ENCODE measurements at regions not wholly inside any gene's neighbourhood (a gene's known extent, or its start where the extent isn't known, plus 50 kb on each side); places are given as distances from the start of the nearest gene placed in this dataset.
"Not testable (repeated sequence)": the region's sequence is repeated elsewhere in the genome, so short reads cannot be mapped to it uniquely, and the experiment has no call there.

- not testable (repeated sequence) for DNase-seq (ENCODE audit: low spot score, unreplicated experiment); H3K9me3 Mint-ChIP-seq (ENCODE audit: low read depth); H3K36me3 Mint-ChIP-seq (ENCODE audit: insufficient read depth); H3K4me3 Mint-ChIP-seq (ENCODE audit: low read depth); H3K27ac Mint-ChIP-seq; H3K4me1 Mint-ChIP-seq (ENCODE audit: low read depth); H3K27me3 Mint-ChIP-seq
Measured at GRCh38 chr14:106745016-106745767, 1218.8 kb downstream of the TMEM121 start.

GRCh38 chr14:106750089-106750488 is 1223.7 kb downstream of the TMEM121 start:
- H3K27ac Mint-ChIP-seq; DNase-seq (ENCODE audit: low spot score, unreplicated experiment); H3K27me3 Mint-ChIP-seq; H3K9me3 Mint-ChIP-seq (ENCODE audit: low read depth); H3K4me3 Mint-ChIP-seq (ENCODE audit: low read depth); H3K4me1 Mint-ChIP-seq (ENCODE audit: low read depth); H3K36me3 Mint-ChIP-seq (ENCODE audit: insufficient read depth): not testable (repeated sequence)

- H3K27me3 Mint-ChIP-seq; H3K27ac Mint-ChIP-seq; DNase-seq (ENCODE audit: low spot score, unreplicated experiment); H3K4me3 Mint-ChIP-seq (ENCODE audit: low read depth); H3K36me3 Mint-ChIP-seq (ENCODE audit: insufficient read depth); H3K4me1 Mint-ChIP-seq (ENCODE audit: low read depth); H3K9me3 Mint-ChIP-seq (ENCODE audit: low read depth): not testable (repeated sequence)
Measured at GRCh38 chr14:106753751-106754150, 1227.4 kb downstream of the TMEM121 start.

GRCh38 chr14:106757444-106757843 is 1231.1 kb downstream of the TMEM121 start:
- H3K27me3 Mint-ChIP-seq; DNase-seq (ENCODE audit: low spot score, unreplicated experiment); H3K9me3 Mint-ChIP-seq (ENCODE audit: low read depth); H3K4me1 Mint-ChIP-seq (ENCODE audit: low read depth); H3K27ac Mint-ChIP-seq; H3K36me3 Mint-ChIP-seq (ENCODE audit: insufficient read depth); H3K4me3 Mint-ChIP-seq (ENCODE audit: low read depth): not testable (repeated sequence)

- H3K4me3 Mint-ChIP-seq (ENCODE audit: low read depth); H3K27ac Mint-ChIP-seq; H3K27me3 Mint-ChIP-seq; H3K9me3 Mint-ChIP-seq (ENCODE audit: low read depth); DNase-seq (ENCODE audit: low spot score, unreplicated experiment); H3K4me1 Mint-ChIP-seq (ENCODE audit: low read depth); H3K36me3 Mint-ChIP-seq (ENCODE audit: insufficient read depth): not testable (repeated sequence)
Measured at GRCh38 chr14:106761886-106762816, 1235.8 kb downstream of the TMEM121 start.

GRCh38 chr14:106764968-106765369 is 1238.6 kb downstream of the TMEM121 start:
- not testable (repeated sequence) for H3K36me3 Mint-ChIP-seq (ENCODE audit: insufficient read depth); H3K4me3 Mint-ChIP-seq (ENCODE audit: low read depth); H3K4me1 Mint-ChIP-seq (ENCODE audit: low read depth); DNase-seq (ENCODE audit: low spot score, unreplicated experiment); H3K27me3 Mint-ChIP-seq; H3K27ac Mint-ChIP-seq
- peaks cover 18% of the 10 kb centered on the region for H3K9me3 Mint-ChIP-seq (ENCODE audit: low read depth)

GRCh38 chr14:106766145-106766544 is 1239.8 kb downstream of the TMEM121 start:
- no peaks in the 10 kb centered on the region for H3K4me1 Mint-ChIP-seq (ENCODE audit: low read depth)
- TF ChIP-seq CTCF (IDR thresholded peaks at IDR 0.05; ENCODE audit: unreplicated experiment), result no peak
- no peaks in the 10 kb centered on the region for H3K36me3 Mint-ChIP-seq (ENCODE audit: insufficient read depth)

GRCh38 chr14:106766551-106767277 is 1240.3 kb downstream of the TMEM121 start:
- DNase-seq (ENCODE audit: low spot score, unreplicated experiment); H3K27me3 Mint-ChIP-seq; H3K36me3 Mint-ChIP-seq (ENCODE audit: insufficient read depth); H3K4me1 Mint-ChIP-seq (ENCODE audit: low read depth); H3K4me3 Mint-ChIP-seq (ENCODE audit: low read depth); H3K27ac Mint-ChIP-seq: not testable (repeated sequence)
- H3K9me3 Mint-ChIP-seq (ENCODE audit: low read depth), result peaks cover 21% of the 10 kb centered on the region

More at GRCh38 chr14:106766145-106766544, 1239.8 kb downstream of the TMEM121 start:
- H3K27ac Mint-ChIP-seq, result no peak overlapping the region
- peaks cover 21% of the 10 kb centered on the region for H3K9me3 Mint-ChIP-seq (ENCODE audit: low read depth)
- H3K27me3 Mint-ChIP-seq, result no peaks in the 10 kb centered on the region
- H3K4me3 Mint-ChIP-seq (ENCODE audit: low read depth), result no peak overlapping the region
- DNase-seq (ENCODE audit: low spot score, unreplicated experiment), result no peak

GRCh38 chr14:106768230-106768629 is 1241.8 kb downstream of the TMEM121 start:
- not testable (repeated sequence) for H3K27me3 Mint-ChIP-seq; H3K4me3 Mint-ChIP-seq (ENCODE audit: low read depth); H3K36me3 Mint-ChIP-seq (ENCODE audit: insufficient read depth); H3K27ac Mint-ChIP-seq; H3K4me1 Mint-ChIP-seq (ENCODE audit: low read depth); DNase-seq (ENCODE audit: low spot score, unreplicated experiment)
- peaks cover 23% of the 10 kb centered on the region for H3K9me3 Mint-ChIP-seq (ENCODE audit: low read depth)

- not testable (repeated sequence) for H3K4me3 Mint-ChIP-seq (ENCODE audit: low read depth); H3K27ac Mint-ChIP-seq; DNase-seq (ENCODE audit: low spot score, unreplicated experiment); H3K36me3 Mint-ChIP-seq (ENCODE audit: insufficient read depth); H3K27me3 Mint-ChIP-seq; H3K4me1 Mint-ChIP-seq (ENCODE audit: low read depth)
- peaks cover 23% of the 10 kb centered on the region for H3K9me3 Mint-ChIP-seq (ENCODE audit: low read depth)
Measured at GRCh38 chr14:106768972-106769700, 1242.8 kb downstream of the TMEM121 start.

- not testable (repeated sequence) for DNase-seq (ENCODE audit: low spot score, unreplicated experiment); H3K4me1 Mint-ChIP-seq (ENCODE audit: low read depth); H3K27me3 Mint-ChIP-seq; H3K36me3 Mint-ChIP-seq (ENCODE audit: insufficient read depth); H3K4me3 Mint-ChIP-seq (ENCODE audit: low read depth); H3K27ac Mint-ChIP-seq
- peaks cover 26% of the 10 kb centered on the region for H3K9me3 Mint-ChIP-seq (ENCODE audit: low read depth)
Measured at GRCh38 chr14:106770158-106770672, 1243.8 kb downstream of the TMEM121 start.

All from progenitor cell of endocrine pancreas (in vitro differentiated cells).